NAMALWA (cell line): ENCODE measurements at regions not wholly inside any gene's neighbourhood (a gene's known extent, or its start where the extent isn't known, plus 50 kb on each side); places are given as distances from the start of the nearest gene placed in this dataset.

Source experiments
- DNase-seq: peaks from one replicate; pipeline ENCODE4 v3.0.0-alpha.2; 2015; ENCODE audit warnings: low spot score

- DNase-seq = no peak
Observed at GRCh38 chr2:226079671-226080181, 680.2 kb downstream of the NYAP2 start.

- no peak for DNase-seq
Observed at GRCh38 chr2:226079196-226079595, 679.7 kb downstream of the NYAP2 start.

GRCh38 chr2:226078666-226079065 is 679.2 kb downstream of the NYAP2 start:
- DNase-seq = no peak

- DNase-seq = no peak
Observed at GRCh38 chr2:226077841-226078240, 678.3 kb downstream of the NYAP2 start.

DNA sequence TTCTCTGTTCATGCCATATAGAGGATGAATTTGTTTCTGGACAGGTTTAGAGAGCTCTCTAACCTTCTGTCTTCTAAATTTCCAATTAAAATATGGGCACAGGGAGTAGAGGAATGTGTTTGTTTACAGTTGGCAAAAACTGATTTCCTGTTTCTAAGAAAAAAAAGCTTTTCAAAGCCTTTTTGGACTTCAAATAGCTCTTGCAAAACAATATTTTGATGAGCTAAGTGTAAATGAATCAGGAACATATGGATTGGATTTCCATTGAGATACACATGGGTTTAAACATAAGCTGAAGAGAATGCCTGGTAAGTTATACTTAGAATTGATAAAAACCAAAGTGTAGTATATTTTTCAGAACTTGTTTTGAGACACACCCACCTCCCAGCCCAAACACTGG is 677.5 kb downstream of the NYAP2 start:
- no peak for DNase-seq

GRCh38 chr2:226076529-226076928 is 677.0 kb downstream of the NYAP2 start:
- DNase-seq = no peak

DNA sequence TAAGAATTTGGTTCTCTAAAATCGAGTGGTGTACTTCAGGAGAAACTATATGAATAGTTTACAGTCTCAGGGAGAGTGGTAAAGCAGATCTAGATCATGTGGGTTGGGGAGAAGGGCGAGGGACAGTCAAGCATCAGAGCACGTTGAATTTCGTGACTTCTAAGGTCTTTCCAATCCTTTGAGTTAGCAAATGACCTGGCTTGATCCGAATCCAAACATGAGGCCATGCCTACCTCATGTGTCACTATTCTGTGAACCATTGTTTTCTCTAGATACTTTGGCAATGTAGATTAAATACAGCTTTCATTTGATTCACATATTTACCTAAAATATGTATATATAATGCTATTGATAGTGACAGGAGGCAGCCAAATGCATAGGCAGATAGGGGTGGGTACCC is 674.9 kb downstream of the NYAP2 start:
- DNase-seq = no peak

DNA sequence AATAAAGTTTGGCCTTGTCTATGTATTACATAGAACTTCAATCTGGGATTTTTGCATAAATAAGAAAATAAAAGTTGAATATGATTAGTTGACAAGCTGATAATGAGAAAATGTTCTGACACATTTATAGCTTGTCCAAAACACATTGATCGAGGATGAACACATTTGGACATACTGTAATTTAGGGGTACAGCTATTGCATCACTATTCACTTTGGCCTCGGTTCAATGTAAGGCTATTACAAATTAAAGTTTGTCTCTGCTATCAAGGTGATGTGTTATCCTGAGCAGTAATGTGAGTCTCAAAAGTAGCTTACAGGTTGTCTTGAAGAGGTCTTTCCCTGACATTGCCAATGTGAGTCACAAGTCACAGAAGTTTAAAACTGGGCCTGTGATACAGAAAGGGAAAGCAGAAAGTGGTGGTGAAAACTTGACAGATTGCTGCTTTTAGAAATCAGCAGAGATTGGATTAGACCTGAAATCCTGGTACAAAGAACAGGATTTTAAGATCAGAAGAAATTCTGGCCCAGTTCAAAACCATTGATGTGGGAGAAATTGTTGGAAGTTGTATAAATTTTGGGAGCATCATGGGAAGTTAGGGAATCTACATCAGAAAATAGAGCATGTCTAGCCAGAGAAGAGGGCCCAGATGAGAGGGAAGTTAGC is 674.1 kb downstream of the NYAP2 start:
- no peak for DNase-seq

GRCh38 chr2:226066873-226067272 is 667.4 kb downstream of the NYAP2 start:
- DNase-seq = no peak

DNA sequence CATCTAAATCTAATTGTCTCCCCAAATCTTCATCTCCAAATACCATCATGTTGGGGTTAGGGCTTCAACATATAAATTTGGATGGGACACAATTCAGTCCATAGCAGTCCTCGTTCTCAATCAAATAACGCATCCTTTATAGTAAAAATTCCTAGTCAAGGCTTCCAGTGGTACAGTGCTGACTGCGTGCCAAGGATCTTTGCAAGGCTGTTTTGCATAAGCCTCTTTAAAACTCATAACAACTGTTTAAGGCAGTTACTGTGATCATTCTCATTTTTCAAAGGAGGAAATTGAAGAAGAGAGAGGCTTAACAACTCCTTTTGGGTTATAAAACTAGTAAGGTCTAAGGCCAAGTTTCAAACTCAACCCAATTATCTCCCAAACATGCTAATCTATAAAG is 666.9 kb downstream of the NYAP2 start:
- no peak for DNase-seq

DNA sequence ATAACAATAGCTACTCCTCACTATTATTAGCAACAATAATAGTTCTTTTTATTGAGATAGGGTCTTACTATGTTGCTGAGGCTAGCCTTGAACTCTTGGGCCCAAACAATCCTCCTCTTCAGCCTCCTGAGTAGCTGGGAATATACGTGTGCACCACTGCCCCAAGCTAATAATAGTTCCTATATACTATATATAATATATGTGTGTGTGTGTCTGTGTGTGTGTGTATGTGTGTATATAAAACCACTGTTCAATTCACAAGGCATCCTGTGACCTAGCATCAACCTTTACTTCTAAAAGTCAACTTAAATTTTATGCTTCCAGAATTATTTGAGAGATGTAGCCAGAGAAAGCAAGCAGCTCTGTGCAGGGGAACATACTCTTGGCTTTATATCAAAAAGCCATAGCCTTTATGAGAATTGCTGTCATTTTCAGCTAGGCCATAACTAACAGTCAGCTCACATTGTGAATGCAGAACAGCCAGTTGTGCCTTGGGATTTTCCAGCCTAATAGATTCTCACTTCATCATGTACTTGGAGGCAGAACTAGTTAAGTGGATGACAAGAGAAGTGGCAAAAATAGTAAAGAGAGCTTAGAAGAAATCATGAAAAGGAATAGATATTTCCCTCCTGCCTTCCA is 665.5 kb downstream of the NYAP2 start:
- DNase-seq = no peak

- no peak for DNase-seq
Observed at GRCh38 chr2:226063704-226064440, 664.4 kb downstream of the NYAP2 start.

GRCh38 chr2:226059961-226060627 is 660.6 kb downstream of the NYAP2 start:
- DNase-seq = no peak

- DNase-seq = no peak
Observed at GRCh38 chr2:226057914-226058313, 658.4 kb downstream of the NYAP2 start.

DNA sequence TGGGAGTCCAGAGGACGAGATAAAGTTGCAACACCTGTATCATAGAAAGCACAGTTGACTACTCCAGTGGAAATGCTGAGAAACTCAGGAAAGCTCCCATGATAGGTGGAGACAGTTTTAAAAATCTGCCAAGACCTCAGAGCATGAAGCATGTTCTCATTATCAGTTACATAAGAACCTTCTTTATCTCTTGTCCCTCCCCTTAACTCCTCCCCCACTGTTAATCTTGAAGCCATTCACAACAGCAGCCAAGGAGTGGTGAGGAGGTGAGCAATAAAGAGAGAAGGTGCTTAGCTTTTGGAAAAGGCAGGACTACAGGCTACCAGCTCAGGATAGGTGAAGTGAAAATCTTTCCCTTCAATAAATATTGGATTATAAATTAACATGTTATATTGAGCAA is 657.9 kb downstream of the NYAP2 start:
- DNase-seq = no peak

DNA sequence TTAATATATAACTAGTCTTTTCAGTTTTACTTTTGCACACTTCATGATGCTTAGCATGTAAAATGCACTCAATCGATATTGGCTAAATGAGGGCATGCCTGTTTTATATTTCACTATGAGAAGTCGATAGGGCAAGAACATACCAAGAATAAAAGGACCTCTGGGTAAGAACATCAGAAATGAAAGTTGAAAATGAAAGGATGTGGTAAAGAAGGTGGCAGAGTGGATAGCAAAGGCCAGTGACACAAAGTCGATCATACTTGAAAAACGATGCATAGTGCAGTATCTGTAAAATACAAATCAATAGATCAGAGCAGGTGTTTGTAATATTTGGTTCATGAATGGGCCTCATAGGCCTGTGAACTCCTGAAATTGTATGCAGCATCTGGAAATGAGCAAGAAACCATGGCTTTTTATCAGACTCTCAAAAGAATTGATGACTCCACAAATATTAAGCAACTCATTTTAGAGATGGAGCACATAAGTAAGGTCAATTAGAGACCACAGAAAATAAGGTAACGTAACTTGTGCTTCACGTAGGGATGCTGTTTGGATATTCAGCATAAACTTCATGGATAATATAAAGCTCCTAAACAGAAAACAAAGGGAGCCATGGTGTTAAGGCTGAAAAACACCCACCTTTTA is 653.4 kb downstream of the NYAP2 start:
- DNase-seq = no peak

DNA sequence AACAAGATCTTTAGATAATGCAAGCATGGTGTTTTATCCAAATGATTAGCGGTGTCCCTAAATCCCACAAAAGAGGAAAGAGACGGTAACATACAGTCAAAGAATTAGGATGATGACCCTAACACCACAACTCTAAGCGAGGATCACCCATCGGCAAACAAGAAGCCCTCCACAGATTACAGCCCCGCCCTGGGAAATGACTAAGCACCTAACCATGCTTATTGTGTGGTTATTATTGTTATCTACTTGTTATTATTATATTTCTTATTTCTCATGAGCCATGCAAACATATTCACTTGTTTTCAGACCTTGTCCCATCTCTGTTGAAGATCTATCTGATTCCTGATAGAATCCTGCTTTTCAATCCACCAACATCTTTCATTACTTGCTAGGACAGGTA is 651.3 kb downstream of the NYAP2 start:
- no peak for DNase-seq

GRCh38 chr2:226048611-226049010 is 649.1 kb downstream of the NYAP2 start:
- no peak for DNase-seq

DNA sequence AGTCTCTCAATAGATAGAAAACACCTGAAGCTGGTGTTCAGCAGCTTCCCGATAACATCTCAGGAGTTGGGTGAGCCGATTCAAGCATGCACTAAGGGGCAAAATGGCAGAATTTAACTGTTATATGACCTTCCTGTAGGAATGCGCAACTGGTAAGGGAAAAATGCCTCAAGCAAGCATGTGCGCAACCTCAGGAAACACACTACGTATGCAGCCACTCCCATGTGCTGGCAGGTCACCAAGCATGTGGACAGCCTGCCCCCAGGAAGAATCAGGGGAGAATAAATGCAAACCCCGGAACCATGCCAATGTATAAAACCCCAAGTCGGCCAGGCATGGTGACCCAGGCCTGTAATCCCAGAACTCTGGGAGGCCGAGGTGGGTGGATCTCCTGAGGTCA is 645.6 kb downstream of the NYAP2 start:
- no peak for DNase-seq

- DNase-seq = no peak
Observed at GRCh38 chr2:226040344-226040900, 640.9 kb downstream of the NYAP2 start.

DNA sequence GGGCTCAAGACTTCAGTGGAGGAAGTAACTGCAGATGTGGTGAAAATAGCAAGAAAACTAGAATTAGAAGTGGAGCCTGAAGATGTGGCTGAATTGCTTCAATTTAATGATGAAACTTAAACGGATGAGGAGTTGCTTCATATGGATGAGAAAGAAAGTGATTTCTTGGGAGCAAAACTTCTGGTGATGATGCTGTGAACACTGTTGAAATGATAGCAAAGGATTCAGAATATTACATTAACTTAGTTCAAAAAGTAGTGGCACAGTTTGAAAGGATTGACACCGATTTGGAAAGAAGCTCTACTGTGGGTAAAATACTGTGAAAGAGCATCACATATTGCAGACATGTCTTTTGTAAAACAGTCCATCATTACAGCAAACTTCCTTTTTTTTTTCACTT is 638.0 kb downstream of the NYAP2 start:
- DNase-seq = no peak
